Uterus (tissue), 3 donors: ENCODE measurements at regions not wholly inside any gene's neighbourhood (a gene's known extent, or its start where the extent isn't known, plus 50 kb on each side); places are given as distances from the start of the nearest gene placed in this dataset.

Source experiments
- DNase-seq, 2 donors: peaks; one replicate each; pipeline ENCODE4 v3.0.0-alpha.2; 2019 to 2020
- H3K27ac ChIP-seq, 2 donors: fragments of 200-600 bp; sonication (generic); 1 replicate in 1 of 2; 2 replicates in 1 of 2; pipeline ENCODE4 v1.5.1; 2016 to 2018
- H3K27me3 ChIP-seq, 2 donors: fragments of 200-600 bp; sonication (generic); one replicate each; pipeline ENCODE4 v1.5.1; 2018 to 2019; ENCODE audit warnings: control low read depth in 1 of 2
- H3K36me3 ChIP-seq, 2 donors: fragments of 200-600 bp; sonication (generic); one replicate each; pipeline ENCODE4 v1.5.1; 2019; ENCODE audit warnings: control low read depth in 1 of 2
- H3K4me1 ChIP-seq, 2 donors: fragments of 200-600 bp; sonication (generic); one replicate each; pipeline ENCODE4 v1.5.1; 2018 to 2019; ENCODE audit warnings: control low read depth in 1 of 2
- H3K4me3 ChIP-seq, 2 donors: fragments of 200-600 bp; sonication (generic); 1 replicate in 1 of 2; 2 replicates in 1 of 2; pipeline ENCODE4 v1.5.1; 2018 to 2019; ENCODE audit warnings: mild to moderate bottlenecking in 1 of 2
- H3K9me3 ChIP-seq, 2 donors: fragments of 200-600 bp; sonication (generic); one replicate each; pipeline ENCODE4 v1.5.1; 2019; ENCODE audit warnings: control low read depth in 1 of 2
- CTCF ChIP-seq, 4 experiments: fragments of 200-600 bp in 2 of 4; fragments of 450-650 bp in 2 of 4; sonication (generic) in 2 of 4; IDR thresholded peaks; one replicate each; pipeline ENCODE4 v1.5.1; 2016 to 2019; ENCODE audit warnings: antibody characterized with exemption in 4 of 4, mild to moderate bottlenecking in 2 of 4, moderate library complexity in 1 of 4
- POLR2A ChIP-seq, 2 donors: fragments of 450-650 bp; IDR thresholded peaks; one replicate each; pipeline ENCODE4 v1.6.1; 2016; ENCODE audit warnings: antibody characterized with exemption in 2 of 2, mild to moderate bottlenecking in 1 of 2, moderate library complexity in 1 of 2
- intact Hi-C: fragments of 100-400 bp; cut with DNase I; formaldehyde crosslinking; loops from one replicate; pipeline ENCODE4 v1.15.1; 2023; ENCODE audit warnings: low total_unique reads
- donor health status: DM: yes; HTN: yes; CAD: no.

DNA sequence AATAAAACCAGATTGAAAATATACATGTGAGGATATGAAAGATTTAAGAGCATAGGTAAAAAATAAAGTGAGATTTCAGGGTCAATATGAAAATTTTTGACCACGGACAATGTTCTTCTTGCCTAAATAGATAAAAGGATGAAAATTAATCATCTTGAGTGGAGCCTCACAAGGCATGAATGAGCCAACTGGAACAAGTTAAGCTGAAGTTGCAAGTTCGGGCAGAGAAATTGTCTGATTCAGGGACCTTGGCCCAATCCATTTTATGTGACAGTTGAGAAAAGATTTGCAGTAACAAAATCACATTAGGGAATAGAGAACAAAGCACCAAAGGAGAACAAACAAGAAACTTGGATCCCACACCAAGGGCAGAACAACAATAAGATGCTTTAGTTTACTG, 305.3 kb downstream of the TMX3 start:
- intact Hi-C loops, result no loop called here
- Histone ChIP-seq H3K4me3 (no peak overlapping the region), H3K27ac (no peak overlapping the region), H3K27me3 (no peaks in the 10 kb centered on the region), H3K4me1 (no peaks in the 10 kb centered on the region), H3K36me3 (no peaks in the 10 kb centered on the region), H3K9me3 (no peaks in the 10 kb centered on the region)
- no peak for DNase-seq
- TF ChIP-seq CTCF (IDR thresholded peaks at IDR 0.05) (no peak), POLR2A (IDR thresholded peaks at IDR 0.05) (no peak)

DNA sequence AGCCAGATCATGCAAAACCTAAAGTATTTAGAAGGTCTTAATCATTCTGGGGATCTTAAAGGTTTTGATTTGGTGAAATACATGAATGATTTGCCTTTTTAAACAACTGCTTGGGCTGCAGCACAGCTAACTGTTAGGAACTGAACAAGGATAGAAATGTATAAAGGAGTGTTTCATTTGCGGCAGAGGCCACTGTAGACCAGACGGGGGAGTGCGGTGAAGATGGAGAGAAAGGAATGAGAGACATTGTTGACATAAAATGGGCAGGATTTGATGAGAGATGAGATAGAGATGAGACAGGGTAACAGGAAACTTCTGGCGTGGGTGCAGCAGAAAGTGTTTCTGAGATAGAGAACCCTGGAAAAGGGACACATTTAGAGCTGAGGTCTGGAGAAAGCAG, 308.1 kb downstream of the TMX3 start:
- Histone ChIP-seq H3K27me3 (no peaks in the 10 kb centered on the region), H3K36me3 (no peaks in the 10 kb centered on the region), H3K4me3 (no peak overlapping the region), H3K27ac (no peak overlapping the region), H3K4me1 (no peaks in the 10 kb centered on the region), H3K9me3 (no peaks in the 10 kb centered on the region)
- intact Hi-C loops, result no loop called here
- no peak for TF ChIP-seq POLR2A (IDR thresholded peaks at IDR 0.05)
- no peak for TF ChIP-seq CTCF (IDR thresholded peaks at IDR 0.05)
- DNase-seq, result no peak

DNA sequence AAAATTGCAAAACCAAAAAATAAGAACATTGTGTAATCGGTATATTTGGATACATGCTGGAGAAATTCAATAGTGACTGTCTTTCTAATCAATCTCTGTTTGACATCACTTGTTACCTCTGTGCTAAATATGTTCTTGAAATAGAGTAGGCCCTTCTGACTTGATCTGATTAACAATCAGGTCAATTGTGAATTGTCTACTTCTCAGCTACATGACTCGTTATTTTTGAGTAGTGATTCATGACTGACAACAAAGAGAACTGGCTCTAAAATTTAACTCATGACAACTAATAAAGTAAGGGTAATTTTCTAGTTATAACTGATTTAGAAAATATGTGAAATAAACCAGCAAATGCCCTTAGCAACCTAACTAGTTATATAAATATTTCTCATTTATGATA, 312.1 kb downstream of the TMX3 start:
- H3K27ac ChIP-seq, result no peak overlapping the region
- no peaks in the 10 kb centered on the region for H3K27me3 ChIP-seq
- DNase-seq, result no peak
- no peaks in the 10 kb centered on the region for H3K36me3 ChIP-seq
- no peaks in the 10 kb centered on the region for H3K4me1 ChIP-seq
- intact Hi-C loops, result no loop called here
- H3K9me3 ChIP-seq, result no peaks in the 10 kb centered on the region
- TF ChIP-seq POLR2A (IDR thresholded peaks at IDR 0.05), result no peak
- no peak for TF ChIP-seq CTCF (IDR thresholded peaks at IDR 0.05)
- no peak overlapping the region for H3K4me3 ChIP-seq

GRCh38 chr18:68400889-68401288, 314.0 kb downstream of the TMX3 start:
- no peak overlapping the region for H3K4me3 ChIP-seq
- no peaks in the 10 kb centered on the region for H3K27me3 ChIP-seq
- H3K9me3 ChIP-seq, result no peaks in the 10 kb centered on the region
- no peak overlapping the region for H3K27ac ChIP-seq
- TF ChIP-seq CTCF (IDR thresholded peaks at IDR 0.05), result no peak
- TF ChIP-seq POLR2A (IDR thresholded peaks at IDR 0.05), result no peak
- no peaks in the 10 kb centered on the region for H3K4me1 ChIP-seq
- intact Hi-C loops, result no loop called here
- DNase-seq, result no peak
- no peaks in the 10 kb centered on the region for H3K36me3 ChIP-seq

DNA sequence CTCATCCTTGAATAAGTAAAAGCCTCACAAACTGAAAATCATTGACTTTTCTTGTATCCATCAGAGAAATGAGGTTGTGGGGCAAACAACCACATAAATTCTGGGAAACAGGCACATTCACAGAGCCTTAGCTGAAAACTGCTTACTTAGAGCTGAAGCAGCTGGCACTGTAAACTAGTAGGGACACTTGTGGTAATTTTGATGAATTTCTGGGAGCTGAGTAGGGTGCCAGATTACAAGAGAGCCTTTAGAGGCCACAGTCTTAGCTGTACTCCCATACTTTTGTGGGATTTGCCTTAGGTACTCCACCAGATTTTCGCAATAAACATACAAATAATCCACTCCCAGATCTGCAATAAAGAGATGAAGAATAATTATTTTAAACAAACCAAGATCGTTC, 315.2 kb downstream of the TMX3 start:
- Histone ChIP-seq H3K4me3 (no peak overlapping the region), H3K9me3 (no peaks in the 10 kb centered on the region), H3K27ac (no peak overlapping the region), H3K4me1 (no peaks in the 10 kb centered on the region), H3K27me3 (no peaks in the 10 kb centered on the region), H3K36me3 (no peaks in the 10 kb centered on the region)
- TF ChIP-seq POLR2A (IDR thresholded peaks at IDR 0.05) (no peak), CTCF (IDR thresholded peaks at IDR 0.05) (no peak)
- DNase-seq, result no peak
- intact Hi-C loops, result no loop called here
